ENCODE measurements at regions not wholly inside any gene's neighbourhood (a gene's known extent, or its start where the extent isn't known, plus 50 kb on each side); places are given as distances from the start of the nearest gene placed in this dataset.

DNA sequence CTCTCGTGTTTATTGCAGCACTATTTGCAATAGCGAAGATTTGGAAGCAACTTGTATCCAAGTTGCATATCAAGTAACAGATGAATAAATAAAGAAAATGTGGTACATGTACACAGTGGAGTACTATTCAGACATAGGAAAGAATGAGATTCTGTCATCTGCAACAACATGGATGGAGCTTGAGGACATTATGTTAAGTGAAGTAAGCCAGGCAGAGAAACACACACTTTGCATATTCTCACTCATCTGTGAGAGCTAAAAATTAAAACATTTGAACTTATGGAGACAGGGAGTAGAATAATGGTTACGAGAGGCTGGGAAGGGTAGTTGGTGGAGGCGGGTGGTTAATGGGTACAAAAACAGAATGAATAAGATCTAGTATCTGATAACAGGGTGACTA lies 56.3 kb downstream of the COX7C start:
- TF ChIP-seq, protein P1, sequence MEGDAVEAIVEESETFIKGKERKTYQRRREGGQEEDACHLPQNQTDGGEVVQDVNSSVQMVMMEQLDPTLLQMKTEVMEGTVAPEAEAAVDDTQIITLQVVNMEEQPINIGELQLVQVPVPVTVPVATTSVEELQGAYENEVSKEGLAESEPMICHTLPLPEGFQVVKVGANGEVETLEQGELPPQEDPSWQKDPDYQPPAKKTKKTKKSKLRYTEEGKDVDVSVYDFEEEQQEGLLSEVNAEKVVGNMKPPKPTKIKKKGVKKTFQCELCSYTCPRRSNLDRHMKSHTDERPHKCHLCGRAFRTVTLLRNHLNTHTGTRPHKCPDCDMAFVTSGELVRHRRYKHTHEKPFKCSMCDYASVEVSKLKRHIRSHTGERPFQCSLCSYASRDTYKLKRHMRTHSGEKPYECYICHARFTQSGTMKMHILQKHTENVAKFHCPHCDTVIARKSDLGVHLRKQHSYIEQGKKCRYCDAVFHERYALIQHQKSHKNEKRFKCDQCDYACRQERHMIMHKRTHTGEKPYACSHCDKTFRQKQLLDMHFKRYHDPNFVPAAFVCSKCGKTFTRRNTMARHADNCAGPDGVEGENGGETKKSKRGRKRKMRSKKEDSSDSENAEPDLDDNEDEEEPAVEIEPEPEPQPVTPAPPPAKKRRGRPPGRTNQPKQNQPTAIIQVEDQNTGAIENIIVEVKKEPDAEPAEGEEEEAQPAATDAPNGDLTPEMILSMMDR (IDR thresholded peaks at IDR 0.05; ENCODE audit: low read length), result no peak
- TF ChIP-seq EZH2 (IDR thresholded peaks at IDR 0.05; ENCODE audit: borderline replicate concordance, low read length), result no peak
